Parathyroid adenoma (tissue), 2 donors: ENCODE measurements at regions not wholly inside any gene's neighbourhood (a gene's known extent, or its start where the extent isn't known, plus 50 kb on each side); places are given as distances from the start of the nearest gene placed in this dataset.

Source experiments
- H2AFZ ChIP-seq: fragments of 300-600 bp; sonication (generic); one replicate; pipeline ENCODE4 v1.7.0; 2017; ENCODE audit warnings: antibody characterized with exemption, mild to moderate bottlenecking
- H3K27ac ChIP-seq: fragments of 300-600 bp; sonication (generic); one replicate; pipeline ENCODE4 v1.7.0; 2017
- H3K27me3 ChIP-seq: fragments of 300-600 bp; sonication (generic); one replicate; pipeline ENCODE4 v1.7.0; 2017; ENCODE audit warnings: low read length; ENCODE audit not compliant: control insufficient read depth, insufficient read depth
- H3K36me3 ChIP-seq: fragments of 300-600 bp; sonication (generic); one replicate; pipeline ENCODE4 v1.7.0; 2017; ENCODE audit warnings: low read length; ENCODE audit not compliant: control insufficient read depth, insufficient read depth
- H3K4me1 ChIP-seq: fragments of 300-600 bp; sonication (generic); one replicate; pipeline ENCODE4 v1.7.0; 2017; ENCODE audit warnings: control low read depth
- H3K4me2 ChIP-seq: fragments of 300-600 bp; sonication (generic); one replicate; pipeline ENCODE4 v1.7.0; 2017; ENCODE audit warnings: low read length
- H3K4me3 ChIP-seq: fragments of 300-600 bp; sonication (generic); one replicate; pipeline ENCODE4 v1.7.0; 2017; ENCODE audit warnings: low read depth, low read length
- H3K79me2 ChIP-seq: fragments of 300-600 bp; sonication (generic); one replicate; pipeline ENCODE4 v1.7.0; 2017; ENCODE audit warnings: control low read depth
- H3K9ac ChIP-seq: fragments of 300-600 bp; sonication (generic); one replicate; pipeline ENCODE4 v1.7.0; 2017; ENCODE audit warnings: mild to moderate bottlenecking
- H3K9me3 ChIP-seq: fragments of 300-600 bp; sonication (generic); one replicate; pipeline ENCODE4 v1.7.0; 2017; ENCODE audit warnings: low read length; ENCODE audit not compliant: control insufficient read depth
- CTCF ChIP-seq: fragments of 300-600 bp; sonication (generic); IDR thresholded peaks from one replicate; pipeline ENCODE4 v1.7.0; 2017; ENCODE audit warnings: antibody characterized with exemption, mild to moderate bottlenecking
- donor health status: primary hyperparathyroidism.

- Histone ChIP-seq H3K4me3 (no peak overlapping the region), H3K4me2 (no peak overlapping the region), H3K9me3 (no peaks in the 10 kb centered on the region), H3K4me1 (no peaks in the 10 kb centered on the region), H3K79me2 (no peaks in the 10 kb centered on the region), H2AFZ (no peak overlapping the region), H3K27ac (no peak overlapping the region), H3K27me3 (no peaks in the 10 kb centered on the region), H3K36me3 (no peaks in the 10 kb centered on the region), H3K9ac (no peak overlapping the region)
- TF ChIP-seq CTCF, result no peak
These were observed 97.6 kb upstream of the BCOR start for GRCh38 chrX:40195368-40195767.

DNA sequence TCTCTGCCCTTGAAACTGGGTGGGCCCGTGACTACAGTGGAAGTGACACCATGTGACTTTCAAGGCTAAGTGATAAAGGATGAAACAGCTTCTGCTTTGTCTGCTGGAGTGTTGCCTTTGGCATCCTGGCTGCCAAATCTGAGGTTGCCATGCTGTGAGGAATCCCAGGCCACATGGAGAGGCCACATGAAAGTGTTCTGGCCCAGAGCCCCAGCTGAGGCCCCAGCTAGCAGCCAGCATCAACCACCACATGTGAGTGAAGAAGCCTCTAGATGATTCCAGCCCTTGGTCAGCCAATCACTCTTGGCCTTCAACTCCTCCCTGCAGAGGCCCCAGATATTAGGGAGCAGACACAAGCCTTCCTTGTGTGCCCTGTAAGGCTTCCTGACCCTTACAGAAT is 94.4 kb upstream of the BCOR start:
- H3K27ac ChIP-seq, result no peak overlapping the region

GRCh38 chrX:40189637-40190036 is 91.9 kb upstream of the BCOR start:
- no peak for TF ChIP-seq CTCF

More for the DNA sequence above, 94.4 kb upstream of the BCOR start:
- Histone ChIP-seq H3K9me3 (no peaks in the 10 kb centered on the region), H3K9ac (no peak overlapping the region), H2AFZ (no peak overlapping the region), H3K4me1 (no peaks in the 10 kb centered on the region), H3K4me3 (no peak overlapping the region), H3K36me3 (no peaks in the 10 kb centered on the region), H3K27me3 (no peaks in the 10 kb centered on the region), H3K4me2 (no peak overlapping the region), H3K79me2 (no peaks in the 10 kb centered on the region)
- no peak for TF ChIP-seq CTCF

GRCh38 chrX:40188573-40189417 is 91.0 kb upstream of the BCOR start:
- Histone ChIP-seq H2AFZ (no peak overlapping the region), H3K9ac (no peak overlapping the region), H3K4me2 (no peak overlapping the region), H3K79me2 (no peaks in the 10 kb centered on the region), H3K27me3 (no peaks in the 10 kb centered on the region), H3K4me3 (no peak overlapping the region), H3K9me3 (no peaks in the 10 kb centered on the region), H3K27ac (no peak overlapping the region), H3K4me1 (no peaks in the 10 kb centered on the region), H3K36me3 (no peaks in the 10 kb centered on the region)
- no peak for TF ChIP-seq CTCF

More at GRCh38 chrX:40189637-40190036, 91.9 kb upstream of the BCOR start:
- H3K27me3 ChIP-seq, result no peaks in the 10 kb centered on the region
- H3K27ac ChIP-seq, result no peak overlapping the region
- no peaks in the 10 kb centered on the region for H3K9me3 ChIP-seq
- H3K4me2 ChIP-seq, result no peak overlapping the region
- H2AFZ ChIP-seq, result no peak overlapping the region
- no peaks in the 10 kb centered on the region for H3K79me2 ChIP-seq
- H3K9ac ChIP-seq, result no peak overlapping the region
- H3K36me3 ChIP-seq, result no peaks in the 10 kb centered on the region
- no peaks in the 10 kb centered on the region for H3K4me1 ChIP-seq
- no peak overlapping the region for H3K4me3 ChIP-seq

DNA sequence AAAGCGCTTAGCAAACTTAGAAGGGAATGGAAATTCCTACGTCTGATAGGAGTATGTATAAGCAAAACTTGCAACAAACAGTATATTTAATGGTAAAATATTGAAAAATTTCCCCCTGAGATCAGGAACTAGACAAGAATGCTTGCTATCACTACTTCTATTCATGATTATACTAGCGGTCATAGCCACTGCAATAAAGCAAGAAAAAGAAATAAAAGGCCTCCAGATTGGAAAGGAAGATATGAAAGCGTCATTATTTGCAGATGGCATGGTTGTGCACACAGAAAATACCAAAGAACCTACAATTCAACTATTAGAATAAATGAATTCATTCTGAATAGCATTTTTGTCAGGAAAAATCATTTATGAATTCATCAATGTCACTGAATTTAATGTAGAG is 87.2 kb upstream of the BCOR start:
- no peak overlapping the region for H3K4me2 ChIP-seq
- H3K4me3 ChIP-seq, result no peak overlapping the region
- no peak for TF ChIP-seq CTCF
- no peak overlapping the region for H3K27ac ChIP-seq
- H3K9ac ChIP-seq, result no peak overlapping the region
- H3K9me3 ChIP-seq, result no peaks in the 10 kb centered on the region
- H3K79me2 ChIP-seq, result no peaks in the 10 kb centered on the region
- no peak overlapping the region for H2AFZ ChIP-seq
- H3K27me3 ChIP-seq, result no peaks in the 10 kb centered on the region
- no peaks in the 10 kb centered on the region for H3K4me1 ChIP-seq
- no peaks in the 10 kb centered on the region for H3K36me3 ChIP-seq
